Keratinocyte (primary cell): ENCODE measurements at regions not wholly inside any gene's neighbourhood (a gene's known extent, or its start where the extent isn't known, plus 50 kb on each side); places are given as distances from the start of the nearest gene placed in this dataset.

Experiments used
- CTCF ChIP-seq, 3 experiments: IDR thresholded peaks in 1 of 3; conservative IDR thresholded peaks in 1 of 3; optimal IDR thresholded peaks in 1 of 3; 2 replicates in 2 of 3; 3 replicates in 1 of 3; pipeline versions ENCODE3 to v1.5.1; 2011; ENCODE audit warnings: low read length in 3 of 3, mild to moderate bottlenecking in 3 of 3, moderate library complexity in 2 of 3, control low read depth in 1 of 3, inconsistent platforms in 1 of 3; ENCODE audit not compliant: insufficient read depth in 2 of 3; ENCODE audit errors: extremely low read depth in 1 of 3
- EZH2 ChIP-seq: IDR thresholded peaks from one replicate; pipeline ENCODE4 v1.6.1; 2012; ENCODE audit warnings: inconsistent platforms, mild to moderate bottlenecking, low read length, moderate library complexity

DNA sequence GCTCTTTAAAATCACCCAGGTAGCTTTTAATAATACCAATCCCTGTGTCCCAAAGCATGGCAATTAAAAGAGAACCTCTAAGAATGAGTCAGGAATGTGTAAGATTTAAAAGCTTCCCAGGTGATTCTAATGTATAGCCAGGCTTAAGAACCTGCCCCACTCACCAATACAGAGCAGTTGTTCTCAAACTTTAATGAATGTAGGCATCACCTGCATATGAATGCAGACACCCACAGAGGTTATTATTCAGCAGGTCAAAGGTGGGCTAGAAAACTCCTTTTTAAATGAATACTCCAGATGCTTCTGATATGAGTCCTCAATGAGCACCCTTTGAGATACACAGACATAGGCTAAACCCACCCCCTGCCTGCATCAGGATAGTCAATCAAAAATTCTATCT, 298.1 kb upstream of the KCNMB2 start:
- TF ChIP-seq CTCF (optimal IDR thresholded peaks at IDR 0.05 in 1 of 3, IDR thresholded peaks at IDR 0.05 in 1 of 3, conservative IDR thresholded peaks at IDR 0.05 in 1 of 3; ENCODE audit: extremely low read depth in 1 of 3, insufficient read depth in 2 of 3, low read length in 3 of 3) (no peak), EZH2 (no peak)
